CD4-positive, alpha-beta T cell treated with Interleukin-6 for 4 hours (primary cell): ENCODE measurements at regions not wholly inside any gene's neighbourhood (a gene's known extent, or its start where the extent isn't known, plus 50 kb on each side); places are given as distances from the start of the nearest gene placed in this dataset.
"Not testable (repeated sequence)": the region's sequence is repeated elsewhere in the genome, so short reads cannot be mapped to it uniquely, and the experiment has no call there.

Experiments used
- DNase-seq: peaks from one replicate; pipeline ENCODE4 v3.0.0-alpha.2; 2020; ENCODE audit warnings: mixed read lengths

DNA sequence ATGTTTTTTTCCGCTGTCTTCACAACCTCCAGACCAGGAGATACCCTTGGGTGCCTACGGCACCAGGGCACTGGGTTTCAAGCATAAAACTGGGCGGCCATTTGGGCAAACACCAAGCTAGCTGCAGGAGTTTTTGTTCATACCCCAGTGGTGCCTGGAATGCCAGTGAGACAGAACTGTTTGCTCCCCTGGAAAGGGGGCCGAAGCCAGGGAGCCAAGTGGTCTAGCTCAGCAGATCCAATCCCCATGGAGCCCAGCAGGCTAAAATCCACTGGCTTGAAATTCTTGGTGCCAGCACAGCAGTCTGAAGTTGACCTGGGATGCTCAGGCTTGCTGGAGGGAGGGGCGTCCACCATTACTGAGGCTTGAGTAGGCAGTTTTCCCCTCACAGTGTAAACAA lies 265.3 kb upstream of the ZEB2 start:
- no peak for DNase-seq

DNA sequence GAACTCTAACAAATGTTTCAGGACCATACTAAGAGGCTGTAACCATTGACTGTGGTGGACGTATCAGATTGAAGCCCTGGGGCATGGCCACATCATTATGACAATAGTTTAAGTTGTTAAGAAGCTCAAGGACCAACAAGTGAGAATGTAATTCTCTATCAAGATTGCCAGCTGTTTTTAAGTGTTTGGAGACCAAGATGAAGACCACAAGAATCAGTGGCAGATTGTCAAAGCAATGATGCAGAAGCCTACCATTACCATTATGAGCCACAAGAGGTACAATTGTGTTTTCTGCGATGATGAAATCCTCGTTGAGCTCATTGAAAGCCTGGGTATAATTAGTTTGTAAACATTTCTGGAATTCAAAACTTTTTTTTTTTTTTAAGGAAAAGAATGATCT lies 261.1 kb upstream of the ZEB2 start:
- no peak for DNase-seq

GRCh38 chr2:144776766-144777165 lies 256.8 kb upstream of the ZEB2 start:
- no peak for DNase-seq

GRCh38 chr2:144774809-144775208 lies 254.9 kb upstream of the ZEB2 start:
- DNase-seq, result no peak

GRCh38 chr2:144771348-144771747 lies 251.4 kb upstream of the ZEB2 start:
- DNase-seq, result no peak

GRCh38 chr2:144770616-144771230 lies 250.8 kb upstream of the ZEB2 start:
- DNase-seq, result no peak

DNA sequence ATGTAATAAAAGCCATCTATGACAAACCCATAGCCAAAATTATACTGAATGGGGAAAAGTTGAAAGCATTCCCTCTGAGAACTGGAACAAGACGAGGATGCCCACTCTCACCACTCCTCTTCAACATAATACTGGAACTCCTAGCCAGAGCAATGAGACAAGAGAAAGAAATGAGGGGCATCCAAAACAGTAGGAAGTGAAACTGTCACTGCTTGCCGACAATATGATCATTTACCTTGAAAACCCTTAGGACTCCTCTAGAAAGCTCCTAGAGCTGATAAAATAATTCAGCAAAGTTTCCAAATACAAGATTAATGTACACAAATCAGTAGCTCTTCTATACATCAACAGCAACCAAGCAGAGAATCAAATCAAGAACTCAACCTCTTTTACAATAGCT lies 241.0 kb upstream of the ZEB2 start:
- DNase-seq, result not testable (repeated sequence)

DNA sequence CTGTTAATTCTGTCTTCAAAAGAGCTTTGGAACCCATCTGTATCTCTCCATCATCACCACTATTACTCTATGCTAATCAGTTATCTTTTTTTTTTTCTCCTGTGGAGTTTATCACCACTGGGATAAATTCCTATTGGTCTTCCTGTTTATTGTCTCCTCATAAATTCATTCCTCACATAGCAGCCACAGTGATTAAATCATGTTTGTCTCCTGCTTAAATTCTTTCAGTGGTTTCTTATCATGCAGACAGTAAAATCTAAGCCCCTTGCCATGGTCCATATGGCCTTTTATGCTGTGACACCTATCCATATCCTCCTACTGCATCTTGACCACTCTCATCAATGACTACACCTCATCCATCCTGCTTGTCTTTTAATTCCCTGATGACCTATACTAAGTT lies 239.8 kb upstream of the ZEB2 start:
- DNase-seq, result no peak

- DNase-seq, result not testable (repeated sequence)
These were observed 238.3 kb upstream of the ZEB2 start for GRCh38 chr2:144758196-144758595.

GRCh38 chr2:144753416-144753815 lies 233.5 kb upstream of the ZEB2 start:
- no peak for DNase-seq

DNA sequence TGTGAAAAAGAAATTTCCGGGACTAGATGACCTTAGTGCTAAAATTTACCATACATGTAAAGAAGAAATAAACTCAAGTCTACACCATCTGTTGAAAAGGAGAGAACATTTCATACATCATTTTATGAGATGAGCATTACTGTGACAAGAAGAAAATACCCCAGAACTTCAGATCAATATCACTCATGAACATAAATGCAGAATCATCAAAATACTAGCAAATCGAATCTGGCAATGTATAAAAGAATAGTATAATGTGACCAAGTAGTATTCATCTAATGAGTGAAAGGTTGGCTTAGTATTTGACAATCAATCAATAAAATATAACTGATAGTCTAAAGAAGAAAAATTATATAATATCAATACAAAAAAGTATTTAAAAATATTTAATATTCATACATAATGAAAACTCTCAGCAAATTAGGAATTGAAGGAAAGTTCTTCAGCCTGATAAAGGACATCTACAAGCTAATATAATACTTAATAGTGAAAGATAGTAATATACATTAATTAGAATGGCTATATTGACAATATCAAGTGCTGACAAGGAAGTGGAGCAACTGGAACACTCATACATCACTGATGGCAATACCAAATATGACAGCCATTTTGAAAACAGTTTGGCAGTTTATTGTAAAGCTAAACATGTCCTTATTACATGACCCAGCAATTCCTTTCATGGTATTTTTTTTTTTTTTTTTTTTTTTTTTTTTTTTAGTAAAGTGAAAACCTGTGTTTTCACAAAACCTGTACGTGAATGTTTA lies 231.4 kb upstream of the ZEB2 start:
- DNase-seq, result no peak

GRCh38 chr2:144749188-144749587 lies 229.3 kb upstream of the ZEB2 start:
- no peak for DNase-seq

GRCh38 chr2:144748443-144748842 lies 228.5 kb upstream of the ZEB2 start:
- DNase-seq, result no peak

DNA sequence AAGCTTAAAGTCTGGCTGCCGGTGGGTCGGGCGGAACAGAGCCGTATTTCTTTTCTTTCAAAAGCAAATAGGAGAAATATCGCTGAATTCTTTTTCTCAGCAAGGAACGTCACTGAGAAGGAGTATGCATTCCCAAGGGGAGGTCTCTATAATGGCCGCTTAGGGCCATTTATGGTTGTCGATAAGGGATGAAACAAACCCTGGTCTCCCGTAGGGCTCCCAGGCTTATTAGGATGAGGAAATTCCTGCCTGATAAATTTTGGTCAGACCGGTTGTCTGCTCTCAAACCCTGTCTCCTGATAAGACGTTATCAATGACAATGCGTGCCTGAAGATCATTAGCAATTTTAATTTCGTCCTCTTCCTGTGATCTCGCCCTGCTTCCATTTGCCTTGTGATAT lies 227.7 kb upstream of the ZEB2 start:
- no peak for DNase-seq

- no peak for DNase-seq
These were observed 225.5 kb upstream of the ZEB2 start for GRCh38 chr2:144745424-144745823.

GRCh38 chr2:144738749-144739148 lies 218.8 kb upstream of the ZEB2 start:
- no peak for DNase-seq

DNA sequence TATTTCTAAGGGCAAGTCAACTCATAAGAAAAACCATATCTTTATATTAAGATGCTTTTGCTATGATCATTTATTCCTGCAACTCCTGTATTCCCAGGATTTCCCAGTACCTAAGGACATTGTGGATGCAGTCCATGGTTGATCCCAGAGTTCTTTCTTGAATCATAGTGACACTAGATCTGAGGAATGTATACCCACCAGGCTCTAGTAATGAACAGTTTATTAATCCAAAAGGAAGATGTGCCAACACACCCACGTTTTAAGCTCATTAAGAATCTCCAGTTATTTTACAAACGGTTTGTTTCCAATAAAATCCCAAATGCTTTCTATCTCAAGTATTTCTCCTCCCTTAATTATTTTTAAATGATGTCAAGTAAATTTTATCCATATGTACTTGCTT lies 210.8 kb upstream of the ZEB2 start:
- no peak for DNase-seq

GRCh38 chr2:144724460-144724859 lies 204.5 kb upstream of the ZEB2 start:
- not testable (repeated sequence) for DNase-seq

GRCh38 chr2:144718376-144718775 lies 198.5 kb upstream of the ZEB2 start:
- DNase-seq, result no peak

GRCh38 chr2:144715992-144716391 lies 196.1 kb upstream of the ZEB2 start:
- no peak for DNase-seq

DNA sequence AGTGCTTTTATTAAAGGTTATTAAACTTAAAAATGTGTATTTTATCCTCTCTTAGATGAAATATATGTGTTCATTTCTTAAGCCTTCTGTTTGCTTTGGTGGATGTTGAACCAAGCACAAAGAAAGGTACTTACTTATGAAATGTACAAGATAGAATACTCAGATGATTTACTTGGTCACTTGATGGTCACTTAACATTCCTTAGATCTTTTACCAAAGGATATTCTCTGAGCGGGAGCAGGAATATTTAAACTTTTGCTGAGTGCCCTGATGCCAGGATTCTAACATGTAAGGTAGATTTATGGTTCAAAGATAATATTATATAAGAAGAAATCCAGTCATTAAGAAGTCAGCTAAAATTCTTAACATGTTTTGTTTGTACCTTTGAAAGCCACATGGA lies 193.5 kb upstream of the ZEB2 start:
- no peak for DNase-seq

- no peak for DNase-seq
These were observed 192.6 kb upstream of the ZEB2 start for GRCh38 chr2:144712550-144712940.

DNA sequence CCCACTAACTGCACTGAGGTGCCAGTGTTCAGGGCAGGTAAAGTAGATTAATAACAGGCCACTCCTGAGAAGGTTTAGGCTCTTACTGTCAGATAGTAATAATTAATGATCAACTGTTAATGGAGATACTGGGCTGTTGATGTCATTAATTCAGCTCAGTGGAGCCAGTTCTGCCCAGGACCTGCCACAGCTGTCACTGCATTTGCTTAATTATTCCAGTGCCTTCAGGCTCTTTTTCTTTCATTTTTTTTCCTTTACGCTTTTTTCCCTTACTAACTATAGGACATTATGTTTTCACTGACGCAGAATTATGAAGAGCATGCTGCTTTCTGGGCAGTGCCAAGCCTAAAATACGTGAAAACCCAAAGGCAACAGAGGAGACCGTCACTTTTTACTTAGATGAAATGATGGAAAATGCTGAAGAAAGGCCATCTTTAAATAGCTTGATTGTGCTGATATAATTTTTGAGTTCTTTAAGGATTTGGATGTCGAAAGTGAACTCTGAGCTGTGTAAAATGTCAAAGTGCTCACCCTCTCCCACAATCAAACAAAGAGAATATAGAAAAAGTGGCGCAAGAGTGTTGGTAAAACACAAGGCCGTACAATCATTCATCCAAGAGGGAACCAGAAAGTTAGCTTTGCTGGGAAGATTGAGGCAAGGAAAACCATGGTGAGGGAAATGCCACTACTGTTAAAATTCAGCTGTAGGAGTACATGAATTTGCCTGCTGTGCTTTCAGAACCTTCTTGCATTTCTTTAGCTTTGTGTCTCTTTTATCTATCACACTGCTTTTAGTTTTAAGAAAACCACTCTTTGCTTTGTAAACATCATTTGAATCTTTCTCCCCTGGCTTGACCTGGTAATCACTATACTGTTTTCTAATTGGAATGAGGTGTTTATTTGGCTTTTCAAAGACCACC lies 192.0 kb upstream of the ZEB2 start:
- no peak for DNase-seq

DNA sequence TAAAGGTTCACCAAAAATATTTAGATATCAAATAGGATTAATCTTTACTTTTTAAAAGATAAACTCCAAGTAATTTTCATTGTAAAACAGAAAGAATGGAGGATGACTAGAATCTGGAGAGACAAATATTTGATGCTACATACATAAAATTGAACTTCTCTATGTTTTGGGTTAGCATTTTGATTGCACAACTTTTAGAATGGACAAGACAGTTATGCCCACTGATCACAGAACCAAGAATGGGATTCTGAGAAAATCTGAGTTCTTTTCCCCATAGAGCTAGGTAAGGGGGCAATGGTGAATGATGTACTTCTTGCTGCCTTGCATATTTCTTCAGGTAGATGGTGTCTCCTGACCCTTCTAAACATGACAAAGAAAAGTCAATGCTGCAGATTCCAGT lies 191.2 kb upstream of the ZEB2 start:
- DNase-seq, result no peak
